NT2/D1 (cell line): ENCODE measurements at regions not wholly inside any gene's neighbourhood (a gene's known extent, or its start where the extent isn't known, plus 50 kb on each side); places are given as distances from the start of the nearest gene placed in this dataset.

ENCODE experiments used
- DNase-seq: peaks from one replicate; pipeline ENCODE4 v3.0.0-alpha.2; 2011; ENCODE audit warnings: low read depth, low spot score
- H3K27me3 ChIP-seq: 2 replicates; pipeline ENCODE4 v1.6.0; 2011; ENCODE audit warnings: mild to moderate bottlenecking; ENCODE audit not compliant: insufficient read length, insufficient read depth
- H3K36me3 ChIP-seq: 2 replicates; pipeline ENCODE4 v1.6.1; 2011; ENCODE audit warnings: mild to moderate bottlenecking, low read length, mixed read lengths; ENCODE audit not compliant: insufficient read depth, insufficient read length
- H3K4me1 ChIP-seq: 2 replicates; pipeline ENCODE4 v1.5.1; 2011; ENCODE audit not compliant: insufficient read depth, insufficient read length
- H3K4me3 ChIP-seq: 2 replicates; pipeline ENCODE4 v1.5.1; 2011; ENCODE audit warnings: low read depth; ENCODE audit not compliant: insufficient read length
- H3K9ac ChIP-seq: 2 replicates; pipeline ENCODE4 v1.6.0; 2011; ENCODE audit warnings: low read depth; ENCODE audit not compliant: insufficient read length
- H3K9me3 ChIP-seq: 2 replicates; pipeline ENCODE4 v1.5.1; 2011; ENCODE audit warnings: mild to moderate bottlenecking, low read length; ENCODE audit not compliant: insufficient read depth
- SUZ12 ChIP-seq: IDR thresholded peaks from 2 replicates; pipeline ENCODE4 v1.6.1; 2011; ENCODE audit not compliant: insufficient read length, insufficient read depth; ENCODE audit errors: extremely low read depth
- YY1 ChIP-seq: IDR thresholded peaks from 2 replicates; pipeline ENCODE4 v1.6.1; 2011; ENCODE audit not compliant: insufficient read length, insufficient read depth
- ZNF274 ChIP-seq: IDR thresholded peaks from 2 replicates; pipeline ENCODE4 v1.6.1; 2011; ENCODE audit warnings: mild to moderate bottlenecking, low read depth, low read length

DNA sequence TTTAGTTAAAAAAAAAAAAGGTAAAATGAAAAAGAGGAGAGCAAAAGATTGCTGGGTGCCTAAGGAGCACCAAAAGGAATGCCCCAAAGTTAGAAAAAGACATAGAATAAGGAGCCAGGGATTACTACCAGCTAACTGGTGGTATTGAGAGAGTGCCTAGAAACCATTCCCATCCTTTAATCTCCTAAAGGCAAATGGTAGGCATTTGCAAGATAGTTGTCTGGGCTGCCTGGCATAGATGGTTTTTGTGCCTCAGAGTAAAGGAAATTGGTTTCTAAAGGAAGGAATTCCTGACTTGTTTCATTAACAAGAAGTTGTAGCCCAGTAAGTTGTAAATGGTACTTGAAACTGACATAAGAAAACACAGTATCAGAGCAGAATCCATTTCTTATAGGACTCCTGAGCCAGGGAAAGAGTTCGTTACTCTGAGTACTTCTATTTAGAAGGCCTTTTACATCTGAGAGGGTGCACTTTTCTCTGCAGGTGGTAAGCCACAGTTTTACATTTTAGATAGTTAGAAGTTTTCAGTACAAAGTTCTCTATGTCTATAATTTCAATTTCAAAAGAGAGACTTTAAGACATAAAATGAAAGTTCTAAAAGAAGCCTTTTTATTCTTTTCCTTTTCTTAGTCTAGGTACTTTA, 92.6 kb downstream of the OLFM4 start:
- no peaks in the 10 kb centered on the region for H3K36me3 ChIP-seq
- TF ChIP-seq YY1 (no peak), ZNF274 (no peak), SUZ12 (no peak)
- H3K27me3 ChIP-seq: no peaks in the 10 kb centered on the region
- H3K4me1 ChIP-seq: no peaks in the 10 kb centered on the region
- peak; percentile 42 for DNase-seq
- H3K9ac ChIP-seq: no peak overlapping the region
- no peak overlapping the region for H3K4me3 ChIP-seq
- no peaks in the 10 kb centered on the region for H3K9me3 ChIP-seq

DNA sequence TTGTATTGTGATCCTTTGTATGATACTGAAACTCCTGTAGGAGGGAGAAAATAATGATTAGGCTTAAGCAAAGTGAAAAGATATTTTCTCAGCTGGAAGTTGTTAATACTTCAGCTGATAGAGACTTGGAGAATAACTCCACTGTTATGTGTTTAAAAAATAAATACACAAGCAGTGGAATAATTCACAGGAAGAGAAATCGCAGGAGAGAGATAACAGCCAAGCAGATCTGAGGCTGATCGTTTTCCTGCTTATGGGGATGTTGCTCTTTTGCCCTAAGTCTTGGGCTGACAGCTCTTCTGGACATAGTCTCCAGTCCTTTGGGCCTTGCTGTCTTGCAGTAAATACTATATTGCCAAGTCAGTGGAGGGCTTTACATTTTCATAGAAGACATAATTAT, 93.3 kb downstream of the OLFM4 start:
- H3K4me1 ChIP-seq: no peaks in the 10 kb centered on the region
- H3K4me3 ChIP-seq: no peak overlapping the region
- H3K9me3 ChIP-seq: no peaks in the 10 kb centered on the region
- no peak for DNase-seq
- H3K9ac ChIP-seq: no peak overlapping the region
- TF ChIP-seq ZNF274: no peak
- TF ChIP-seq YY1: no peak
- no peak for TF ChIP-seq SUZ12
- no peaks in the 10 kb centered on the region for H3K36me3 ChIP-seq
- no peaks in the 10 kb centered on the region for H3K27me3 ChIP-seq

DNA sequence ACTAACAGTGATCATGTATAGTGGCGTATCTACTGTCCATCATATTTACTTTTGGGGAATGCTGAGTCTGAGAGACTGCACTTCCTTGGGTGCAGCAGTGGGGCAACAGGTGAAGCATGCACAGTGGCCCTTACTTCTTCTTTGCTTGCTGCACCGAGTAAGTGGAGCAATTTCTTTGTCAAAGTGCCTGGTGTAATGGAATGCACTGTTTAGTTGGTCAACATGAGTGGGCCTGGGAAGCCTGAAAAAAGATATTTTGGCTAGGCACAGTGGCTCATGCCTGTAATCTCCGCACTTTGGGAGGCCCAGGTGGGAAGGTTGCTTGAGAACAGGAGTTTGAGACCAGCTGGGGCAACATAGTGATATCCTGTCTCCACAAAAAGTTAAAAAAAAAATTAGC, 94.9 kb downstream of the OLFM4 start:
- Histone ChIP-seq H3K27me3 (no peaks in the 10 kb centered on the region), H3K36me3 (no peaks in the 10 kb centered on the region), H3K4me1 (no peaks in the 10 kb centered on the region), H3K9me3 (no peaks in the 10 kb centered on the region), H3K4me3 (no peak overlapping the region), H3K9ac (no peak overlapping the region)
- TF ChIP-seq SUZ12 (no peak), ZNF274 (no peak), YY1 (no peak)
- no peak for DNase-seq

DNA sequence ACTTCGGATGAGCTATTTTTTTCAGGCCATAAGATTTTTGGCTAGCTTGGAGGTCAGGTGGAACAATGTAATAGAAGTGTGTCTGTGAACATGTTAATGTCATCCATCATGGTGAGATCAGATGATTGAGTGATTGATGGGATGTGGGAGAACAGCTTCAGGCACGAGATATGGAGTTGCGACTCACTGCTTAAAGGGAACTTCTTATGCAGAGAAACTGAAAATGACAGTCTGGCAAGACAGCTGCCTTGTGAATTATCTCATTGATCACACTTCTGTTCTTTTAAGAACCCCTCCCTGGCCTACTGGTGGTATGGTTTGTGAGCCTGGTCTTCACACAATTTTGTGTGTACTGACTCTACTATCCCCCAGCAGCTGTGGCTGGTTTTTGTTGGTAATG, 96.0 kb downstream of the OLFM4 start:
- Histone ChIP-seq H3K9ac (no peak overlapping the region), H3K4me1 (no peaks in the 10 kb centered on the region), H3K27me3 (no peaks in the 10 kb centered on the region), H3K4me3 (no peak overlapping the region), H3K9me3 (no peaks in the 10 kb centered on the region), H3K36me3 (no peaks in the 10 kb centered on the region)
- TF ChIP-seq YY1: no peak
- DNase-seq: no peak

DNA sequence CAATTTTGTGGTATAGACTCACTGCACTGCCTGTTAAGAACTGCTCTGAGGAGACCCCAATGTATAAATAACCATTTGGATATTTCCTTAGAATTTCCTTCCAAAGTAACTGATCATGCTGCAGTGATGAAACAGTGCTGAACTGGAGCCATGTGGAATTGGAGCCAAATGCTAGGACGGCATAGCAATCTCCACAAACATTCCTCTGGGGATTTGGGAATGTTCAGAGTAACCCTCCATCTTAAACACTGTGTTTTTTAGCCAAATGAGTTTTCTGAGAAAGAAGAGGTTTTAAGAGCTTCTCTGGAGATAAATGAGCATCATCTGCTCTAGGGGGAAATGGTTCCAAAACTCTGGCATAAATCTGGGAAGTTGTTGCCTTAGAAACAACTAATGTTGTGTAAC, 98.2 kb downstream of the OLFM4 start:
- H3K9ac ChIP-seq: no peak overlapping the region
- H3K9me3 ChIP-seq: no peaks in the 10 kb centered on the region
- TF ChIP-seq ZNF274: no peak
- TF ChIP-seq YY1: no peak
- TF ChIP-seq SUZ12: no peak
- no peaks in the 10 kb centered on the region for H3K36me3 ChIP-seq
- DNase-seq: no peak
- no peaks in the 10 kb centered on the region for H3K27me3 ChIP-seq
- no peaks in the 10 kb centered on the region for H3K4me1 ChIP-seq
- H3K4me3 ChIP-seq: no peak overlapping the region

DNA sequence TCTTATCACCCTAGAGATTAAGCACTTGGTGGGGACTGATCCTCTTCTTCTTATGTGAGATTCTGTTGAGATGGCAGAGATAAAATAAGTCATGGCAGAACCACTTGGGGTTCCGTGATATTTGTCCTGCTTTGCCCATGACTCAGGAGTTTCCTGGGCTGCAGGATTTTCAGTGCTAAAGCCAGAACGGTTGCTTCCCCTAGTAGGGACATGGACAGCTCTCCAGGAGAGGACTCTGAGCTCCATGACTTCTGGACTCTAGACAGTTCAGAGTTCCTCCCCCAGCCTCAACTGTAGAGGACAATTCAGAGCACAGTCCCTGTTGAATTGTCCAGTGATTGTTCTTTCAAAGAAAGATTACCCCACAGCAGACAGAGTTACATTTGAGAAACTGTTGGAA, 98.8 kb downstream of the OLFM4 start:
- Histone ChIP-seq H3K9ac (no peak overlapping the region), H3K27me3 (no peaks in the 10 kb centered on the region), H3K9me3 (no peaks in the 10 kb centered on the region), H3K36me3 (no peaks in the 10 kb centered on the region), H3K4me3 (no peak overlapping the region), H3K4me1 (no peaks in the 10 kb centered on the region)
- no peak for DNase-seq
- no peak for TF ChIP-seq SUZ12
- TF ChIP-seq YY1: no peak
- TF ChIP-seq ZNF274: no peak

DNA sequence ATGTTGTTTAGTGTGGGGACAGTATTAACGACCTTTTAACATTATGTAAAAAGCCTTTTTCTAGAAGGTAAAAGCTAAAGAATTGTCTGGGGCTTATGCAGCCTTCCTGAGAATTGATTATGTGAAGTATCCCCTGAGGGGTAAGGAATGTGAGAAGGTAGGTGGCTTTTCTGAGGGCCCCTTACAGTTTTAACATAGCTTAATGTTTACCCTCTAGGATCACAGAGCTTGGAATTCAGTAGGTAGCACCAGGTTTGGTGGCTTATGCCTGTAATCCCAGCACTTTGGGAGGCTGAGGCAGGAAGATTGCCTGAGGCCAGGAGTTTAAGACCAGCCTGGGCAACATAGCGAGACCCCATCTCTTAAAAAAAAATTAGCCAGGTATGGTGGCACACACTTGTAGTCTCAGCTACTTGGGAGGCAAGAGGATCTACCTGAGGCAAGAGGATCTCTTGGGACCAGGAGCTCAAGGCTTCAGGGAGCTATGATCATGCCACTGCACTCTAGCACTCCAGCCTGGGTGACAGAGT, 101.3 kb downstream of the OLFM4 start:
- no peak overlapping the region for H3K4me3 ChIP-seq
- TF ChIP-seq SUZ12: no peak
- no peak for TF ChIP-seq YY1
- no peak for TF ChIP-seq ZNF274
- H3K9ac ChIP-seq: no peak overlapping the region
- no peaks in the 10 kb centered on the region for H3K9me3 ChIP-seq
- no peaks in the 10 kb centered on the region for H3K27me3 ChIP-seq
- no peaks in the 10 kb centered on the region for H3K4me1 ChIP-seq
- DNase-seq: no peak
- no peaks in the 10 kb centered on the region for H3K36me3 ChIP-seq
